GM21515 (cell line): ENCODE measurements at regions not wholly inside any gene's neighbourhood (a gene's known extent, or its start where the extent isn't known, plus 50 kb on each side); places are given as distances from the start of the nearest gene placed in this dataset.
"Not testable (repeated sequence)": the region's sequence is repeated elsewhere in the genome, so short reads cannot be mapped to it uniquely, and the experiment has no call there.

Experiments
- ATAC-seq: cut with Tn5 transposase; IDR thresholded peaks from one replicate; pipeline ENCODE4 v1.9.1; 2021; ENCODE audit not compliant: unreplicated experiment

GRCh38 chr20:47406849-47407682, 50.6 kb upstream of the ZMYND8 start:
- no peak for ATAC-seq

- ATAC-seq, result no peak
Measured at GRCh38 chr20:47411161-47411560, 54.7 kb upstream of the ZMYND8 start.

GRCh38 chr20:47412083-47412482, 55.6 kb upstream of the ZMYND8 start:
- ATAC-seq, result no peak

- no peak for ATAC-seq
Measured at GRCh38 chr20:47413189-47413588, 56.7 kb upstream of the ZMYND8 start.

GRCh38 chr20:47417245-47418068, 61.0 kb upstream of the ZMYND8 start:
- ATAC-seq, result no peak

GRCh38 chr20:47418069-47418757, 61.7 kb upstream of the ZMYND8 start:
- no peak for ATAC-seq

- ATAC-seq, result no peak
Measured at GRCh38 chr20:47419953-47420514, 63.5 kb upstream of the ZMYND8 start.

- ATAC-seq, result no peak
Measured at GRCh38 chr20:47421076-47421475, 64.6 kb upstream of the ZMYND8 start.

- no peak for ATAC-seq
Measured at GRCh38 chr20:47423586-47423985, 67.1 kb upstream of the ZMYND8 start.

GRCh38 chr20:47427067-47427466, 70.6 kb upstream of the ZMYND8 start:
- no peak for ATAC-seq

GRCh38 chr20:47427746-47428145, 71.2 kb upstream of the ZMYND8 start:
- no peak for ATAC-seq

- ATAC-seq, result no peak
Measured at GRCh38 chr20:47428164-47428563, 71.7 kb upstream of the ZMYND8 start.

- no peak for ATAC-seq
Measured at GRCh38 chr20:47428851-47429336, 72.4 kb upstream of the ZMYND8 start.

GRCh38 chr20:47429409-47429808, 72.3 kb upstream of the NCOA3 start:
- no peak for ATAC-seq

GRCh38 chr20:47430862-47431588, 70.7 kb upstream of the NCOA3 start:
- ATAC-seq, result no peak

GRCh38 chr20:47432834-47433210, 68.9 kb upstream of the NCOA3 start:
- ATAC-seq, result no peak

- ATAC-seq, result not testable (repeated sequence)
Measured at GRCh38 chr20:47434128-47434779, 67.4 kb upstream of the NCOA3 start.

- peak; percentile 56 for ATAC-seq
Measured at GRCh38 chr20:47438464-47439381, 63.0 kb upstream of the NCOA3 start.
